H9 (cell line): ENCODE measurements at regions not wholly inside any gene's neighbourhood (a gene's known extent, or its start where the extent isn't known, plus 50 kb on each side); places are given as distances from the start of the nearest gene placed in this dataset.

Source experiments
- DNase-seq: peaks from one replicate; pipeline ENCODE4 v3.0.0-alpha.2; 2017
- H2AFZ ChIP-seq: one replicate; pipeline ENCODE4 v1.6.1; 2013; ENCODE audit warnings: mild to moderate bottlenecking, low read length, control low read depth, moderate library complexity
- H2AK5ac ChIP-seq: 2 replicates; pipeline ENCODE4 v1.6.1; 2013; ENCODE audit warnings: low read length, control low read depth, mixed read lengths; ENCODE audit not compliant: insufficient read length
- H2BK120ac ChIP-seq: one replicate; pipeline ENCODE4 v1.6.1; 2013; ENCODE audit warnings: low read depth, mild to moderate bottlenecking, low read length, control low read depth, inconsistent platforms; ENCODE audit not compliant: poor library complexity, severe bottlenecking
- H2BK12ac ChIP-seq: 2 replicates; pipeline ENCODE4 v1.6.1; 2013; ENCODE audit warnings: low read length, control low read depth, mixed read lengths, low read depth; ENCODE audit not compliant: insufficient read length
- H2BK15ac ChIP-seq: 2 replicates; pipeline ENCODE4 v1.6.1; 2013; ENCODE audit warnings: low read depth, low read length, control low read depth
- H2BK20ac ChIP-seq: one replicate; pipeline ENCODE4 v1.6.1; 2013; ENCODE audit warnings: low read depth, mild to moderate bottlenecking, low read length, control low read depth, inconsistent platforms; ENCODE audit not compliant: poor library complexity, severe bottlenecking
- H2BK5ac ChIP-seq: 2 replicates; pipeline ENCODE4 v1.6.1; 2013; ENCODE audit warnings: low read length, control low read depth, mixed read lengths; ENCODE audit not compliant: insufficient read length
- H3K14ac ChIP-seq: 2 replicates; pipeline ENCODE4 v1.6.1; 2013; ENCODE audit warnings: low read length, control low read depth; ENCODE audit not compliant: insufficient read depth
- H3K18ac ChIP-seq: 2 replicates; pipeline ENCODE4 v1.6.1; 2013; ENCODE audit warnings: low read depth, mild to moderate bottlenecking, mixed read lengths, low read length, control low read depth; ENCODE audit not compliant: insufficient read length
- H3K23ac ChIP-seq: 2 replicates; pipeline ENCODE4 v1.6.1; 2013; ENCODE audit warnings: low read length, control low read depth, mixed read lengths, low read depth; ENCODE audit not compliant: insufficient read length
- H3K23me2 ChIP-seq: 2 replicates; pipeline ENCODE4 v1.6.1; 2013; ENCODE audit warnings: low read depth, mild to moderate bottlenecking, mixed read lengths, low read length, control low read depth; ENCODE audit not compliant: insufficient read length, poor library complexity, severe bottlenecking
- H3K27ac ChIP-seq: 2 replicates; pipeline ENCODE4 v1.5.1; 2013; ENCODE audit warnings: low read length, control low read depth, mixed read lengths, low read depth; ENCODE audit not compliant: insufficient read length
- H3K27me3 ChIP-seq: 2 replicates; pipeline ENCODE4 v1.6.1; 2013; ENCODE audit warnings: low read length, control low read depth, inconsistent platforms; ENCODE audit not compliant: insufficient read depth
- H3K4ac ChIP-seq: 2 replicates; pipeline ENCODE4 v1.6.1; 2013; ENCODE audit warnings: low read depth, mild to moderate bottlenecking, control low read depth, inconsistent platforms, low read length, moderate library complexity
- H3K4me1 ChIP-seq: 2 replicates; pipeline ENCODE4 v1.6.1; 2013; ENCODE audit warnings: low read length, control low read depth, inconsistent platforms; ENCODE audit not compliant: insufficient read depth
- H3K4me2 ChIP-seq: 2 replicates; pipeline ENCODE4 v1.6.1; 2013; ENCODE audit warnings: low read length, control low read depth, mixed read lengths; ENCODE audit not compliant: insufficient read length, insufficient read depth
- H3K56ac ChIP-seq: 2 replicates; pipeline ENCODE4 v1.6.1; 2013; ENCODE audit warnings: low read depth, mild to moderate bottlenecking, mixed read lengths, low read length, control low read depth; ENCODE audit not compliant: insufficient read length
- H3K79me1 ChIP-seq: 2 replicates; pipeline ENCODE4 v1.6.1; 2013; ENCODE audit warnings: low read depth, mild to moderate bottlenecking, moderate library complexity, low read length, control low read depth, inconsistent platforms; ENCODE audit not compliant: insufficient read depth, poor library complexity, severe bottlenecking
- H3K79me2 ChIP-seq: 2 replicates; pipeline ENCODE4 v1.6.1; 2013; ENCODE audit warnings: low read length, control low read depth, inconsistent platforms; ENCODE audit not compliant: insufficient read depth
- H3K9ac ChIP-seq: 2 replicates; pipeline ENCODE4 v1.6.1; 2013; ENCODE audit warnings: low read length, control low read depth, mixed read lengths; ENCODE audit not compliant: insufficient read length; ENCODE audit errors: extremely low read depth
- H3K9me3 ChIP-seq: one replicate; pipeline ENCODE4 v1.6.1; 2013; ENCODE audit warnings: low read depth, low read length, inconsistent platforms; ENCODE audit not compliant: control insufficient read depth
- H3T11ph ChIP-seq: one replicate; pipeline ENCODE4 v1.6.1; 2013; ENCODE audit warnings: mild to moderate bottlenecking, low read length, control low read depth, inconsistent platforms
- H4K20me1 ChIP-seq: one replicate; pipeline ENCODE4 v1.6.1; 2013; ENCODE audit not compliant: control insufficient read depth, insufficient read length, insufficient read depth
- H4K5ac ChIP-seq: 2 replicates; pipeline ENCODE4 v1.6.1; 2013; ENCODE audit warnings: low read depth, mild to moderate bottlenecking, mixed read lengths, low read length, control low read depth; ENCODE audit not compliant: insufficient read length
- H4K8ac ChIP-seq: replicated peaks from 2 replicates; pipeline ENCODE4 v1.6.1; 2013; ENCODE audit warnings: low read length, control low read depth, mixed read lengths, low read depth; ENCODE audit not compliant: insufficient read length
- H4K91ac ChIP-seq: 2 replicates; pipeline ENCODE4 v1.6.1; 2013; ENCODE audit warnings: low read depth, mild to moderate bottlenecking, moderate library complexity, mixed read lengths, low read length, control low read depth; ENCODE audit not compliant: insufficient read length
- H3K27ac Mint-ChIP-seq, 3 experiments: 2 replicates in 2 of 3; 3 replicates in 1 of 3; pipeline ENCODE4 v1.8.0; 2020 to 2021; ENCODE audit warnings: mixed read lengths in 3 of 3, mild to moderate bottlenecking in 1 of 3, moderate library complexity in 1 of 3
- H3K27me3 Mint-ChIP-seq: 2 replicates; pipeline ENCODE4 v1.8.0; 2021; ENCODE audit warnings: low read depth, mild to moderate bottlenecking, moderate library complexity, mixed read lengths
- H3K36me3 Mint-ChIP-seq, 3 experiments: 2 replicates in 2 of 3; 3 replicates in 1 of 3; pipeline ENCODE4 v1.8.0; 2020 to 2021; ENCODE audit warnings: low read depth in 3 of 3, mixed read lengths in 3 of 3; ENCODE audit not compliant: insufficient read depth in 1 of 3
- H3K4me1 Mint-ChIP-seq, 2 experiments: 2 replicates each; pipeline ENCODE4 v1.8.0; 2020; ENCODE audit warnings: mixed read lengths in 2 of 2
- H3K4me3 Mint-ChIP-seq, 2 experiments: 2 replicates in 1 of 2; 3 replicates in 1 of 2; pipeline ENCODE4 v1.8.0; 2020 to 2021; ENCODE audit warnings: mild to moderate bottlenecking in 2 of 2, mixed read lengths in 2 of 2, moderate library complexity in 1 of 2
- H3K9me3 Mint-ChIP-seq, 2 experiments: 2 replicates in 1 of 2; 3 replicates in 1 of 2; pipeline ENCODE4 v1.8.0; 2020; ENCODE audit warnings: mild to moderate bottlenecking in 2 of 2, mixed read lengths in 2 of 2, moderate library complexity in 1 of 2
- WGBS: extraction: QIAGEN DNeasy Blood & Tissue Kit; methylation state at CpG from one replicate; pipeline ENCODE4 v1.1.7; 2013; ENCODE audit warnings: missing lambda C conversion rate, low lambda C conversion rate, mixed read lengths; ENCODE audit not compliant: insufficient read length; ENCODE audit errors: extremely low coverage; 5-methylcytosine and 5-hydroxymethylcytosine counted together
- TF ChIP-seq, protein P1 (sequence below): fragments of 200-600 bp; sonication (generic); conservative IDR thresholded peaks from 3 replicates; pipeline ENCODE4 v1.8.0; 2021; ENCODE audit warnings: antibody characterized with exemption, mild to moderate bottlenecking

DNA sequence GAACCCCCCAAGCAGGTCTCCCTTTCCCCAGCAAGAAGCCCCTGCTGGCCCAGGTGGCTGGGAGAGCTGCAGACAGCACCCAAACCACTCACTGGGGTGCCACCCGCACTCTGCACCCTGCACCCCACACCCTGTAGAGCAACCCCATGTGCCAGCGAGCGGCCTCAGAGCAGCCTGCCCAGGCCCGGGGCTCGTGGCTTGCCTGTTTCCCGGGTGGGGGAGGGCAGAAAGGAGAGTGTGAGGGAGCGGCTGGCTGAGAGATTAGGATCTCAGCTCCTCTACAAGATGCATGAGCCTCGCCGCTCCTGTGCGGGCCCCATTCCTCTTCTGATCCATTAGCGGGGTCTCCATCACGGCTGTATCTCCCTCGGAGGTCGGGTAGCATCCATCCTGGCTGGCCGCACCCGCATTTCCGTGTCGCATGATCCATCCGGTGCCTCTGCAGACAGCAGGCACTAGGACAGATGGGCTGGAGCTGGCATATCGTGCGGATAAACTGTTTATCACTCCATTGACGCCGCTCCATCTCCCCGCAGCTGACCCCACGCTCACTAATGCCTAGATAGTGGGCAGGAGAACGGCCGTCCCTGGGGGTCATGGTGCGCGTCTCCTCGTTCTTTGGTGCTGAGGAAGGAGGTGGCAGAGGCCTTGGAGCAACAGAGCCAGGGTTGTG is 54.4 kb downstream of the MRPL36 start:
- H2BK15ac ChIP-seq = no peak overlapping the region
- no peak overlapping the region for H3K9ac ChIP-seq
- no peak overlapping the region for H3K4ac ChIP-seq
- no peak overlapping the region for H2BK5ac ChIP-seq
- no peak overlapping the region for H3K4me3 Mint-ChIP-seq
- H4K8ac ChIP-seq = no peak overlapping the region
- no peak overlapping the region for H2BK120ac ChIP-seq
- no peaks in the 10 kb centered on the region for H3K9me3 ChIP-seq
- H3K56ac ChIP-seq = no peak overlapping the region
- no peak overlapping the region for H3K23ac ChIP-seq
- H3K14ac ChIP-seq = no peak overlapping the region
- peak overlapping the region in 1 of 3 experiments; percentile 80; a peak in 1 of 7 replicates for H3K27ac Mint-ChIP-seq
- no peaks in the 10 kb centered on the region for H3K79me1 ChIP-seq
- H2BK12ac ChIP-seq = no peak overlapping the region
- no peak overlapping the region for H2AK5ac ChIP-seq
- no peak overlapping the region for H3K4me2 ChIP-seq
- no peak overlapping the region for H2AFZ ChIP-seq
- H3K9me3 Mint-ChIP-seq = peaks cover 14% of the 10 kb centered on the region in 2 experiments
- no peak overlapping the region for H3T11ph ChIP-seq
- H3K79me2 ChIP-seq = no peaks in the 10 kb centered on the region
- no peaks in the 10 kb centered on the region for H3K23me2 ChIP-seq
- no peak overlapping the region for H3K27ac ChIP-seq
- peaks cover 0 to 4% (median 2%) of the 10 kb centered on the region in 3 experiments; a peak in 2 of 7 replicates for H3K36me3 Mint-ChIP-seq
- no CpG with 5 or more reads among the region's 30 CpGs for WGBS
- no peaks in the 10 kb centered on the region for H4K20me1 ChIP-seq
- no peak overlapping the region for H4K91ac ChIP-seq
- no peaks in the 10 kb centered on the region for H3K4me1 ChIP-seq
- no peaks in the 10 kb centered on the region for H3K27me3 ChIP-seq
- TF ChIP-seq, protein P1, sequence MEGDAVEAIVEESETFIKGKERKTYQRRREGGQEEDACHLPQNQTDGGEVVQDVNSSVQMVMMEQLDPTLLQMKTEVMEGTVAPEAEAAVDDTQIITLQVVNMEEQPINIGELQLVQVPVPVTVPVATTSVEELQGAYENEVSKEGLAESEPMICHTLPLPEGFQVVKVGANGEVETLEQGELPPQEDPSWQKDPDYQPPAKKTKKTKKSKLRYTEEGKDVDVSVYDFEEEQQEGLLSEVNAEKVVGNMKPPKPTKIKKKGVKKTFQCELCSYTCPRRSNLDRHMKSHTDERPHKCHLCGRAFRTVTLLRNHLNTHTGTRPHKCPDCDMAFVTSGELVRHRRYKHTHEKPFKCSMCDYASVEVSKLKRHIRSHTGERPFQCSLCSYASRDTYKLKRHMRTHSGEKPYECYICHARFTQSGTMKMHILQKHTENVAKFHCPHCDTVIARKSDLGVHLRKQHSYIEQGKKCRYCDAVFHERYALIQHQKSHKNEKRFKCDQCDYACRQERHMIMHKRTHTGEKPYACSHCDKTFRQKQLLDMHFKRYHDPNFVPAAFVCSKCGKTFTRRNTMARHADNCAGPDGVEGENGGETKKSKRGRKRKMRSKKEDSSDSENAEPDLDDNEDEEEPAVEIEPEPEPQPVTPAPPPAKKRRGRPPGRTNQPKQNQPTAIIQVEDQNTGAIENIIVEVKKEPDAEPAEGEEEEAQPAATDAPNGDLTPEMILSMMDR = no peak
- peak; percentile 21 for DNase-seq
- no peak overlapping the region for H4K5ac ChIP-seq
- no peaks in the 10 kb centered on the region for H3K4me1 Mint-ChIP-seq
- H3K27me3 Mint-ChIP-seq = peaks cover 16% of the 10 kb centered on the region
- H3K18ac ChIP-seq = no peak overlapping the region
- H2BK20ac ChIP-seq = no peak overlapping the region
